ENCODE measurements at regions not wholly inside any gene's neighbourhood (a gene's known extent, or its start where the extent isn't known, plus 50 kb on each side); places are given as distances from the start of the nearest gene placed in this dataset.

DNA sequence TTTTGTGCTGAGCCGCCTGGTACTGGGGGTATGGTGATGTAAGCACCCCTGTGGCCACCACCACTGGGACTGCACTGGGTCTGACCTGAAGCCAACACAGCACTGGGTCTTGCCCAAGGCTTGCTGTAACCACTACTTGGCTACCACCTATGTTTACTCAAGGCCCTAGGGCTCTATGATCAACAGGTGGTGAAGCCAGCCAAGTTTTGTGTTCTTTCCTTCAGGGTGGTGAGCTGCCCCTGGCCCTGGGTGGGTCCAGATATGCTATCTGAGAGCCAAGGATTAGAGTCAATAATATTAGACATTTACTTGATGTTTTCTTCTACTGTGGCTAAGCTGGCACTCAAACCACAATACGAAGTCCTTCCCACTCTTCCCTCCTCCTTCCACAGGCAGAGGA is 55.1 kb upstream of the PAGE4 start:
- Mint-ChIP-seq H3K4me3 (no peak overlapping the region), H3K4me1 (no peaks in the 10 kb centered on the region), H3K9me3 (peaks cover 0 to 3% (median 0%) of the 10 kb centered on the region in 6 donors), H3K27ac (no peak overlapping the region), H3K27me3 (ENCODE audit: low read depth in 3 of 3) (peaks cover 4 to 25% (median 5%) of the 10 kb centered on the region in 3 donors), H3K36me3 (no peaks in the 10 kb centered on the region)
- DNase-seq: no peak

DNA sequence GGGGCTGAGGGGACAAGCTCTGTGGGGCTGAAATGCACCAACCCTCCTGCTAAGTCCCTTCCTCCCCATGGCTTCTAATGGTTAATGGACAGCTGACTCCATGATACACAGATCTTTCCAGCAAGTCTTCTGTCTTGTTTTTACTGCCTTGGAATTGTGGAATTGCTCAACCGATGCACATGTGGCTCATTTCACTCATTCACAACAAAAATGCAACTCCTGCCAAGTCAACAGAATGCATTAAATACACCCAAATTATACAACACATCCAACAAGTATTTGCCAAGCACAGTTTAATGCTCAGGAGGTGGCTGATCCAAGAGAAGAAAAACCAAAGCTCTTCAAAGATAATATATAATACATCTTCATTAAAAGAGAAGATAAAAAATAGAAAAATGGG is 61.9 kb upstream of the PAGE4 start:
- no peak for DNase-seq
- Mint-ChIP-seq H3K9me3 (no peaks in the 10 kb centered on the region), H3K27ac (no peak overlapping the region), H3K4me3 (no peak overlapping the region), H3K36me3 (no peaks in the 10 kb centered on the region), H3K4me1 (no peaks in the 10 kb centered on the region), H3K27me3 (ENCODE audit: low read depth in 3 of 3) (peaks cover 3 to 16% (median 7%) of the 10 kb centered on the region in 3 donors)

DNA sequence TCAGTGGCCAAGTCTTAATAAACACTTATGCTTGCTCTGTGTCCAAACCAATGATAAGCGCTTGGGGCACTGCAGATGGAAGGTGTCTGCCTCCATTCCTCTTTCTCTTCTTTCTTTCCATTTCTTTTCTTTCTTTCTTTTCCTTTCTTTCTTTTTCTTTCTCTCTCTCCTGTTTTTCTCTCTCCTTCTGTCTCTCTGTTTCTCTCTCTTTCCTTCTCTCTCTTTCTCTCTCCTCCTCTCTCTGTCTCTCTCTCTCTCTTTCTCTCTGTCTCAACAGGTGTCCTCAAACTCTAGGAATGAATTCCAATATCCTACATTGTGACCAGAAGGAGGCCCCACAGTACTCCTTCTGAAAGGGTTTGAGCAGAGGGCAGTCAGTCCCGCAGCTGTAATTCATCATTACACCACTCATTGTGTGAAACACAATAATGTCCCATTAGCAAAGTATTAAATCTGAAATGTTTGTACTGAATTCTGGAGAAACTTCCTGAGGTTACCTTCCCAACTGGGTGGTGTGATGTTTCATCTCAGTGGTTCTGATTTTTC is 66.5 kb upstream of the PAGE1 start:
- H3K27me3 Mint-ChIP-seq (ENCODE audit: low read depth in 3 of 3): peaks cover 5 to 6% (median 5%) of the 10 kb centered on the region in 3 donors
- no peaks in the 10 kb centered on the region for H3K36me3 Mint-ChIP-seq
- no peak overlapping the region for H3K4me3 Mint-ChIP-seq
- no peaks in the 10 kb centered on the region for H3K4me1 Mint-ChIP-seq
- no peaks in the 10 kb centered on the region for H3K9me3 Mint-ChIP-seq
- no peak overlapping the region for H3K27ac Mint-ChIP-seq
- no peak for DNase-seq

DNA sequence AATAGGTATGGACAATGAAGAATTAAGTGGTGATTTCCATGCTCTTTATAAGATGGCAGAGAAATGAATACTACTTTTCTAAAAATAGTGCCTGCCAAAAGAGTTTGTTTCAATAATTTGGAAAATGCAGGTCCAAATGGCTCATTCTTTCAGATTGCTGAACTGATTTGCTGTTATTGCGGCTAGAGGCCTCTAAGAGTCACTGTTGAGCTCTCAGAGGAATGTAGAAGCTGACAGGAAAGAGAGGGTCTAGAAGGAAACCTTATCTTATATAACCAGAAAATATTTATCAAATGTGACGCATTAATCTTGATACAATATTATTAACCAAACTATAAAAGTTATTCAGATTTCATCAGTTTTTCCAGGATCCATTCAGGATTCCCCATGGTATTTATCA is 65.7 kb upstream of the PAGE1 start:
- no peak for DNase-seq
- H3K4me1 Mint-ChIP-seq: no peaks in the 10 kb centered on the region

DNA sequence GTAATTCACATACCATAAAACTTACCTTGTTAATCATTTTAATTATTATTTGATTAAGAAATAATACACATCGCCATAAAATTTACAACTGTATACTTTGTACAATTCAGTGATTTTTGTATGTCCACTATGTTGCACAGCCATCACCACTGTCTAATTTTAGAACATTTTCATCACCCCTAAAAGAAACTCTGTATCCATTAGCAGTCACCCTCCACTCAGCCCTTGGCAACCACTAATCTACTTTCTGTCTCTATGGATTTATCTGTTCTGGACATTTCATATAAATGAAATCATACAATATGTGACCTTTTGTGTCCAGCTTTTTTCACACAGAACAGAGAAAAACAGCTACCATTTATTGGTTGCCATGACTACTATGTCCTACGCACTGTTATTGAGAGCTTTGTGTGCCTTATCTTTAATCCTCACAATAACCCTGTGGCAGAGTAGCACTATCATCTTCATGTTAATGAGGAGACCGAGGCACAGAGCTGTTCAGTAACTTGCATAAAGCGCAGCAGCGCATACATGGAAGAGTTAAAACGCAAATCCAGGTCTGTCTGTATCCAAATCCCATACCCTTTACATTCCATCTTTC is 64.6 kb upstream of the PAGE1 start:
- no peak overlapping the region for H3K4me3 Mint-ChIP-seq
- no peaks in the 10 kb centered on the region for H3K36me3 Mint-ChIP-seq
- H3K9me3 Mint-ChIP-seq: no peaks in the 10 kb centered on the region
- H3K27ac Mint-ChIP-seq: no peak overlapping the region
- H3K27me3 Mint-ChIP-seq (ENCODE audit: low read depth in 3 of 3): peaks cover 3 to 5% (median 5%) of the 10 kb centered on the region in 3 donors
- no peak for DNase-seq
- no peaks in the 10 kb centered on the region for H3K4me1 Mint-ChIP-seq

More for the DNA sequence above, 65.7 kb upstream of the PAGE1 start:
- Mint-ChIP-seq H3K27ac (no peak overlapping the region), H3K36me3 (no peaks in the 10 kb centered on the region), H3K27me3 (ENCODE audit: low read depth in 3 of 3) (peaks cover 5 to 6% (median 5%) of the 10 kb centered on the region in 3 donors), H3K4me3 (no peak overlapping the region), H3K9me3 (no peaks in the 10 kb centered on the region)

DNA sequence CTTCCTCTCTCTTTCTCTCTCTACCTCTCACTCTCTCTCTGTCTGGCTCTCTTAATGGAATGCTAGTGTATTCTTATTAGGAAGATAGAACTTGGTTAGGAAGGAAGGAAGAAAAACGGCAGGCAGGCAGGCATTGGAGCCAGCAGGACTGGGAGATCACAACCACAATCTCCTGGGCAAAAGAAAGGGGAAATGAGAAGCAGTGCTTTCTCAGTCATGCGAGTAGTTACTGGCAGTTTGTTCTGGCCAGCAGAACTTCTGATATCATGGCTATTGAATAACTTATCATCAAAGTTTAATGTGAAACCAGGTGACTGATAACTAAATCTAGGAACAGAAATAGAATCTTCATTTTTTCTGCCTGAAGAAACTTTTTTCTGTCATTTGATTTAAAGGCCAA is 60.9 kb upstream of the PAGE1 start:
- Mint-ChIP-seq H3K4me1 (no peaks in the 10 kb centered on the region), H3K4me3 (no peak overlapping the region)

DNA sequence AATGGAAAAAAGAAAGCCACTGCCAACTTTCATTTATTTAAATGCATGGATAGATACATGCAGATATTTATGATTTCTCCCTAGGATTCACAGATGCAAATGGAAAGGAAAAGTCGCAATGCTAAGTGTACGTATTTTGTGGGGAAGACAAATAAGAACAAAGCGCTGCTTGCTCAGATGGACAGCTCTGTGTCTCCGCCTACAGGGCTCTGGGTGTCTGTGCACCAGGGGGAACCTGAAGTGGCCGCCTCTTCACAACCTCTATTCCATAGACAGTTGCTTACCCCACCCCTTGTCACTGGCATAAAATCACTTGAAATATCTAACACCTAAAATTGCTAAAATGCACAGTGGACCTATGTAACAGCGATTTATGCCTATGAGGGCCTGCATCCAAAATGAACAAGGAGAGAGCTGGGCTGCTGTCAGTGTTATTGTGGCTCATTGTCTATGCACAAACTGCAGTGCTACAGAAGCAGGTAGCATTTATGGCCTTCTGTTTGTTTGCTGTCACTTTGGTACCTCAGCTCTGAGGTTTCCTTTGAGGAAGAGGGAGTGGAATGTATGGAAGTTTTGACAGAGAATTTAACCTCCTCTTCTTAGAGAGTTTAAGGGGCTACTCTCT is 58.6 kb upstream of the PAGE1 start:
- H3K4me3 Mint-ChIP-seq: no peak overlapping the region
- no peaks in the 10 kb centered on the region for H3K4me1 Mint-ChIP-seq
- H3K36me3 Mint-ChIP-seq: no peaks in the 10 kb centered on the region
- peaks cover 3 to 5% (median 4%) of the 10 kb centered on the region in 3 donors for H3K27me3 Mint-ChIP-seq (ENCODE audit: low read depth in 3 of 3)
- no peaks in the 10 kb centered on the region for H3K9me3 Mint-ChIP-seq
- DNase-seq: peak; percentile 2 to 15 (median 6)
- H3K27ac Mint-ChIP-seq: no peak overlapping the region

More for the DNA sequence above, 60.9 kb upstream of the PAGE1 start:
- Mint-ChIP-seq H3K27ac (no peak overlapping the region), H3K27me3 (ENCODE audit: low read depth in 3 of 3) (peaks cover 0 to 6% (median 3%) of the 10 kb centered on the region in 3 donors), H3K9me3 (no peaks in the 10 kb centered on the region), H3K36me3 (no peaks in the 10 kb centered on the region)
- DNase-seq: no peak

DNA sequence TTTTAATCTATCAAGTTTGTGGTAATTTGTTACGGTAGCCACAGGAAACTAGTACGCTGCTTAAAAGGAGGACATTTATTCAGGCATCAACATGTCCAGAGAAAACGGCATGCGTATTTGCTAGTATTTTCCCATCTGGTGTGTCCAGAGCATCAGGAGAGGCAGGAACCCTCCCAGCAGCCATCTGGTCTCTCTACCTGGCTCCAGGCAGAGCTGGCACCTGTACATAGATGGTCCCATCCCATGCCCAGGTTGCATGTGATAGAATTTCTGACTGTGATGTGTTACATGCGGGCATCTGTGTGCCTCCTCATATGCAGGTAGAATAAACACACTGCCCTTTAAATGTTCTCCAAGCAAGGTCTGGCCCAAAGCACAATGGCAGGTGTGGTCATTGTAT is 57.9 kb upstream of the PAGE1 start:
- DNase-seq: no peak
- Mint-ChIP-seq H3K36me3 (no peaks in the 10 kb centered on the region), H3K4me1 (no peaks in the 10 kb centered on the region), H3K9me3 (peaks cover 0 to 2% (median 0%) of the 10 kb centered on the region in 6 donors), H3K4me3 (no peak overlapping the region), H3K27me3 (ENCODE audit: low read depth in 3 of 3) (peaks cover 1 to 3% (median 2%) of the 10 kb centered on the region in 3 donors), H3K27ac (no peak overlapping the region)

DNA sequence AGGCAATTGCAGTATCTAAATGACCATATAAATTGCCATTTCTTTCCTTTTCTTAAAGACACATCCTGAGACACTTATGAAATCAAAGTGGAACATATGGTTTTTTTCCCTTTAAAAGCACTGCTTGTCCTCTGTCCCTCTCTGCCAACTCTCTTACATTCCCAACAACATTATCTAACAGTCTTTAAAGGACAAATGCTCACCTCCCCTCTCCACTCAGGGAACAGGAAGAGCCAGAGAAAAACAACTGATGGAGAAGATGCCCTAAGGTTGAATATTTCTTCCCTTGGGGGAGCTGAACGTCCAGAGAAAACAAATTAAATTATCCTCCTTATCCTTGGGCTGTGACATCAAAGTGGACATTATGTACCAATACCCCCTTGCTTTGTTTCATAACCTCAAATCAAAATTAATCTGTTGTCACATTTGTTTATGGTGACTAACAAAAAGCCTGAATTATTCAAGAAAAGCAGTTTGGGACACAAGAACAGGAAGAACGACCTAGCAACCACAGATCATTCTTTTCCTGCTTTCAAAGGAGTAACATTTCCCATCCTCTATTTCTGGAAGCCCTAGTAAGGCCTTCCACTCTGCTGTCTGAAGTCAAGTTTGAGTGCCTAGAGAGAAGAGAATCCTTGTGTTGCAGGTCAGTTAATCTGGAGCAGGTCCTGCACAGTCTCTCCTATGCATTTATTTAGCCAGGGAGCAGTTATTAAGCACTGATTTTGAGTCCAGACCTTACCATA is 52.6 kb upstream of the PAGE1 start:
- Mint-ChIP-seq H3K4me1 (no peaks in the 10 kb centered on the region), H3K36me3 (no peaks in the 10 kb centered on the region), H3K4me3 (no peak overlapping the region), H3K9me3 (peaks cover 0 to 2% (median 0%) of the 10 kb centered on the region in 6 donors), H3K27ac (no peak overlapping the region), H3K27me3 (ENCODE audit: low read depth in 3 of 3) (peaks cover 2 to 4% (median 3%) of the 10 kb centered on the region in 3 donors)
- DNase-seq: no peak

DNA sequence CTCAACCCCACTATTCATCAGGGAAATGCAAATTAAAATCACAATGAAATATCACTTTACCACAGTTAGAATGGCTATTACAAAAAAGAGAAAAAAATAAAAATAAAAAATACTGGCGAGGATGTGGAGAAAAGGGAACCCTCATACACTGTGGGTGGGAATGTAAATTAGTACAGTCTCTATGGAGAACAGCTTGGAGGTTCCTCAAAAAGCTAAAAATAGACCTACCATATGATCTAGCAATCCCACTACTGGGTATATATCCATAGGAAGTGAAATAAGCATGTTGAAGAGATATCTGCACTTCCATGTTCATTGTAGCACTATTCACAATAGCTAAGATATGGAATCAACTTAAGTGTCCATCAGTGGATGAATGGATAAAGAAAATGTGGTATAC is 50.5 kb upstream of the PAGE1 start:
- Mint-ChIP-seq H3K27me3 (ENCODE audit: low read depth in 3 of 3) (peaks cover 3 to 4% (median 4%) of the 10 kb centered on the region in 3 donors), H3K4me3 (no peak overlapping the region), H3K9me3 (peaks cover 0 to 2% (median 0%) of the 10 kb centered on the region in 6 donors), H3K4me1 (no peaks in the 10 kb centered on the region), H3K36me3 (no peaks in the 10 kb centered on the region), H3K27ac (no peak overlapping the region)
- no peak for DNase-seq

All from immature natural killer cell (primary cell).